ENCODE measurements at regions not wholly inside any gene's neighbourhood (a gene's known extent, or its start where the extent isn't known, plus 50 kb on each side); places are given as distances from the start of the nearest gene placed in this dataset.

DNA sequence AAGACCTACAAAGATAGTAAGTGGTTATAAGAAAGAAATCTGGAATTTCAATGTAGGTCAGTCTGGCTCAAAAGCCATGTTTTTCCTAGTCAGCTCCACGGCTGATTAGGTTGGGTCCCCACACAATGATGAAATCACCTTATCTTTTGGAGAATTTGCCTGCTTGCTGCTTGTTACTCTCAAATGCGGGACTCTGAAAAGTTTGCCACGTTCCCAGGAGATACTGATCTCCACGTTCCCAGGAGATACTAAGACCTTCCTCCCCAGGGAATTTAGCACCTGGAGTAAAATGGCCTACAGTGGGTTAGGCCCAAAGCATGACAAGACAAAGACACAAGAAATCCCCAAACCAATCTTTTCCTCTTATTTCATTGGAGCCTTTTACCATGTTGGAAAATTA is 449.6 kb downstream of the TNS1 start:
- TF ChIP-seq CTCF (IDR thresholded peaks at IDR 0.05; ENCODE audit: low read depth, low read length, poor library complexity, severe bottlenecking) (no peak), EZH2phosphoT487 (IDR thresholded peaks at IDR 0.05; ENCODE audit: borderline replicate concordance, low read length) (no peak)

All from DOHH2 (cell line).